ENCODE measurements at regions not wholly inside any gene's neighbourhood (a gene's known extent, or its start where the extent isn't known, plus 50 kb on each side); places are given as distances from the start of the nearest gene placed in this dataset.

DNA sequence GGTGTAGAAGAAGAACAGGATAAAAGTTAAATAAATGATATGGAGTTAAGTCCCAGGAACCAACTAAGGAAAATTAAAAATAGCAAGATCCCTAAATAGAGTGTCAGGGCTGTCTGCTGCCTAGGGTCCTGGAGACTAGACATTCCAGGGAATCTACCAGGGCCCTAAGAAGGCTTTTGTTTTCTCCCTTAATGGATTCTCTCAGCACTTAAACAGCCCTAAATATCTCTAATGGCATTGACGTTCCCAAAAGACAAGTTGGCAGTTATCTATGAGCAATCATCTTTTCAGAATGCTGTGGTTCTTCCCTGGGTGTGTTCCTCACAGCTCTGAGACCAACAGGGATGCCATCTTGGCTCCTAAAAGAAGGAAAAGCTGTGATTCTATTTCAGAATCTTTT, 616.3 kb downstream of the EPHA4 start:
- TF ChIP-seq, protein P1, sequence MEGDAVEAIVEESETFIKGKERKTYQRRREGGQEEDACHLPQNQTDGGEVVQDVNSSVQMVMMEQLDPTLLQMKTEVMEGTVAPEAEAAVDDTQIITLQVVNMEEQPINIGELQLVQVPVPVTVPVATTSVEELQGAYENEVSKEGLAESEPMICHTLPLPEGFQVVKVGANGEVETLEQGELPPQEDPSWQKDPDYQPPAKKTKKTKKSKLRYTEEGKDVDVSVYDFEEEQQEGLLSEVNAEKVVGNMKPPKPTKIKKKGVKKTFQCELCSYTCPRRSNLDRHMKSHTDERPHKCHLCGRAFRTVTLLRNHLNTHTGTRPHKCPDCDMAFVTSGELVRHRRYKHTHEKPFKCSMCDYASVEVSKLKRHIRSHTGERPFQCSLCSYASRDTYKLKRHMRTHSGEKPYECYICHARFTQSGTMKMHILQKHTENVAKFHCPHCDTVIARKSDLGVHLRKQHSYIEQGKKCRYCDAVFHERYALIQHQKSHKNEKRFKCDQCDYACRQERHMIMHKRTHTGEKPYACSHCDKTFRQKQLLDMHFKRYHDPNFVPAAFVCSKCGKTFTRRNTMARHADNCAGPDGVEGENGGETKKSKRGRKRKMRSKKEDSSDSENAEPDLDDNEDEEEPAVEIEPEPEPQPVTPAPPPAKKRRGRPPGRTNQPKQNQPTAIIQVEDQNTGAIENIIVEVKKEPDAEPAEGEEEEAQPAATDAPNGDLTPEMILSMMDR (IDR thresholded peaks at IDR 0.05): no peak
- TF ChIP-seq POLR2A (IDR thresholded peaks at IDR 0.05): no peak

Measured in thyroid gland (tissue), 4 donors.